HG03175 (cell line): ENCODE measurements at regions not wholly inside any gene's neighbourhood (a gene's known extent, or its start where the extent isn't known, plus 50 kb on each side); places are given as distances from the start of the nearest gene placed in this dataset.
"Not testable (repeated sequence)": the region's sequence is repeated elsewhere in the genome, so short reads cannot be mapped to it uniquely, and the experiment has no call there.

ENCODE experiments used
- ATAC-seq: cut with Tn5 transposase; IDR thresholded peaks from one replicate; pipeline ENCODE4 v1.9.1; 2021; ENCODE audit warnings: mild to moderate bottlenecking, moderate library complexity; ENCODE audit not compliant: unreplicated experiment

- ATAC-seq, result no peak
These were observed 197.1 kb upstream of the HCN1 start for GRCh38 chr5:45893309-45893708.

- ATAC-seq, result not testable (repeated sequence)
These were observed 194.4 kb upstream of the HCN1 start for GRCh38 chr5:45890441-45891080.

- no peak for ATAC-seq
These were observed 166.6 kb upstream of the HCN1 start for GRCh38 chr5:45862763-45863162.

DNA sequence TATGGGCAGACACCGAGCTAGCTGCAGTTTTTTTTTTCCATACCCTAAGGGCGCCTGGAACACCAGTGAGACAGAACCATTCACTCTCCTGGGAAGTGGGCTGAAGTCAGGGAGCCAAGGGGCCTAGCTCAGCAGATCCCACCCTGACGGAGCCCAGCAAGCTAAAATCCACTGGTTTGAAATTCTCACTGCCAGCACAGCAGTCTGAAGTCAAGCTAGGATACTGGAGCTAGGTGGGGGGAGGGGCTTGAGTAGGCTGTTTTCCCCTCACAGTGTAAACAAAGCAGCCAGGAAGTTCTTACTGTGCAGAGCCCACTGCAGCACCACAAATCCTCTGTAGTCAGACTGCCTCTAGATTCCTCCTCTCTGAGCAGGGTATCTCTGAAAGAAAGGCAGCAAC lies 151.7 kb upstream of the HCN1 start:
- ATAC-seq, result no peak

DNA sequence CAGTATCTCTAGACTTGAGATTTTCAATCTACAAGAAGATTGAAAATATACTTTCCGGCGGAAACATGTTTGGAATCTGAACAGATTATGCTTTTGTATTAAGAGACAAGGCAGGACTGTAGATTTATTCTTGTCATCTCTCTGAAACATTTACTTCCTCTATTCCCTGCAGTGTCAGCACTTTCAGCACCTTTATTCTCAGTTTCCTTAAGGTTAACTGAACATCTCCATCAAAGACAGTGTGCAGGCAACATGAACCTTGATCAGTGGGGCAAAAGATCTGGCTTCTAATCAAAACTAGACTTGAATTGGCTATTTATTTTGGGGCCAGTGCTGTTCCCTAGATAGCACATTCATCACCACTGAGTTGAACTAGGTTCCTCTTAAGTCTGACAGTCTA lies 129.9 kb upstream of the HCN1 start:
- ATAC-seq, result no peak

DNA sequence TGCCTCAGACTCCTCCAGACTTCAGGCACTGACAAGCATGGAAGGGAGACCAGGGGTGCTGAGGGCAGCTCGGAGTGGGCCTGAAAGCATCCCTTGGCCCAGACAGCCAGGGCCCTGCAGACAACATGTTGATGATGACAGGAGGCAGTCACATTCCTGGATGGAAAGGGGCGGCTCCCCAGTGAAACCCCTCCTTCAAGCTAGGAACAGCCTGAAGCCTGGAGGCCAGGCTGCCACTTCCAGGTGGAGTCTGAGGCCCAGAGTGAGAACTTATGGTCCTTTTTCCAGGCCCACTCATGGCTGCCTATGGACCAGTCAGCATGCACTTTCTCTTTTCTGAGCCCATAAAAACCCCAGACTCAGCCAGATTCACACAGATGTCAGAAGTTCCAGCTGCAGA lies 104.2 kb upstream of the HCN1 start:
- ATAC-seq, result no peak

DNA sequence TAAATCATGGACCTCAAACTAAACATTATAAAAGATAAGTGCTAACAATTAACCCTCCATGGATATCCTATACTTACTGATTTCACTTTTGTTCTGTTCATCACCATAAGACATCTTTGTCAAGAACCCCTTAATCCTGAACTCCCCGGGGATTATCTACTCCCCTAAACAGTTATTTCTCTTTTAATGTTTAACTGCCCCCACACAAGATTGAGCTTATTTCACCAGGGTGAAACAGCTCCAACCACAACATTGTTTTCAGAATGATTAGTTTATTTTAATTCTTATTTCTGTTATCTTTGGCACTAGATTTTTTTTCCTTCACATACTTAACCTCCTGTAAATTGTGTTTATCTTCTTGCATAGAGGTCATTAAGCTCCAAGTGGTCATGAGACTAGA lies 103.2 kb upstream of the HCN1 start:
- ATAC-seq, result no peak

- no peak for ATAC-seq
These were observed 100.9 kb upstream of the HCN1 start for GRCh38 chr5:45796959-45797553.

DNA sequence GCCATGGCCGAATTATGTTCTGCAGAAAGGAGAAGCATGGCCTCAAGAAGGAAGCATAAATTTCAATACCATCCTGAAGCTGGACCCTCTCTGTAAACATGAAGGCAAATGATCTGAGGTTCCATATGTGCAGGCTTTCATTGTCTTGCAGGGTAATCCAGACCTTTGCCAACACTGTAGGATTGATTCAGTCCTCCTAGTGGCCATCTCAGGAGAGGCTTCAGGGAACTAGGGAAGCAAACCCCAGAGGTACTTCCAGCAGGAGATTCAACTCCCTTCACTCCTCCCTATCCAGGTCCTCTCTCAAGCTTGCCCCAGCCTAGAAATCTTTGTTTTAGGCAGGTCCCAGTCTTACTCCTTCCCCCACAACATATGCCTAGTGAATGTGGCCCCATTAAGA lies 99.3 kb upstream of the HCN1 start:
- no peak for ATAC-seq

- ATAC-seq, result peak; percentile 89
These were observed 97.7 kb upstream of the HCN1 start for GRCh38 chr5:45793638-45794532.

- ATAC-seq, result no peak
These were observed 83.9 kb upstream of the HCN1 start for GRCh38 chr5:45779874-45780671.

- ATAC-seq, result no peak
These were observed 78.3 kb upstream of the HCN1 start for GRCh38 chr5:45774528-45774927.

DNA sequence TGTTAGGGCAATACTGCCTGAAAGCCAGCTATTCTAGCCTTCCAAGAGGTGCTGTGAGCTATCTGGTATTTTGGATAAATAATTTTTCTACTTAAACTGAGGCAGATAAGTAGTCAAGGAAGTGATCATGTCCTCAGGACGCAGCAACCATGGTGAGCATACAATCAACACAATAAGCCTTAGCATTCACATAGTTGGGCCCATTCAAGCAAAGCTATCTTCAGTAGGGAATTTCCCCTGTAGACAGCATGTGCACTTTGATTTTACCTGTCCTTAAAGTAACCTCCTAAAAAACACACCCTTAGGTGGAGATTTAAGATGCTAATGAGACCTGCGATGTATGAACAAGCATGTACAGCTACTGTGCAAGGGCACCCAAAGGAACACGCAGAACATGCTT lies 76.2 kb upstream of the HCN1 start:
- no peak for ATAC-seq

DNA sequence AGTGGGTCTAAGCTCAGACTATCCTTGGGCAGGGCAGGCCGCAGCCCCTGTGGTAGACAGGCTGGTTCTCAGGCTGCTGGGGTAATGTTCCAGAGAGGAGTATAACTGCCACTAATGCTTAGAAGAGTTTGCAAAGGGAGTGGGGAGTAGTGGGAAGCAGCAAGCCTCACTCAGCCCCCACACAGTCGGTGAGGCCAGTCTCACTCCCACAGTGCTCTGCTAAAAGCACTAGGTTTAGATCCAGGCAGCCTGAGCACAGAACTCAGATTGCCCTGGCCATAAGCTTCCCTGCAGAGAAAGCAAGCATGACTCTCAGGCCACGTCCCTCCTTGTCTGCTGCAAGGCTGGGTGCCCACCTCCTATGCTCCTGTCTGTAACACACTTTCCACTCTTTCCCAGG lies 69.4 kb upstream of the HCN1 start:
- no peak for ATAC-seq

DNA sequence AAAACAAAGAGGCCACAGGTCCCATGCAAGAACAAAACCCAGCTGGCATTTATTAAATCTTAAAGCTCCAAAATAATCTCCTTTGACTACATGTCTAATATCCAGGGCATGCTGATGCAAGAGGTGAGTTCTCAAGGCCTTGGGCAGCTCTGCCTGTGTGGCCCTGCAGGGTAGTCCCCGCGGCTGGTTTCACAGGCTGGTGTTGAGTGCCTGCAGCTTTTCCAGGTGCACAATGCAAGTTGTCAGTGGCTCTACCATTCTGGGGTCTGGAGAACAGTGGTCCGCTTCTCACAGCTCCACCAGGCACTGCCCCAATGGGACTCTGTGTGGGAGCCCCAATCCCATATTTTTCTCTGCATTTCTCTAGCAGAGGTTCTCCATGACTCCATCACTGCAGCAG lies 54.4 kb upstream of the HCN1 start:
- ATAC-seq, result no peak

- not testable (repeated sequence) for ATAC-seq
These were observed 52.3 kb upstream of the HCN1 start for GRCh38 chr5:45748511-45748910.
